ENCODE measurements at regions not wholly inside any gene's neighbourhood (a gene's known extent, or its start where the extent isn't known, plus 50 kb on each side); places are given as distances from the start of the nearest gene placed in this dataset.

DNA sequence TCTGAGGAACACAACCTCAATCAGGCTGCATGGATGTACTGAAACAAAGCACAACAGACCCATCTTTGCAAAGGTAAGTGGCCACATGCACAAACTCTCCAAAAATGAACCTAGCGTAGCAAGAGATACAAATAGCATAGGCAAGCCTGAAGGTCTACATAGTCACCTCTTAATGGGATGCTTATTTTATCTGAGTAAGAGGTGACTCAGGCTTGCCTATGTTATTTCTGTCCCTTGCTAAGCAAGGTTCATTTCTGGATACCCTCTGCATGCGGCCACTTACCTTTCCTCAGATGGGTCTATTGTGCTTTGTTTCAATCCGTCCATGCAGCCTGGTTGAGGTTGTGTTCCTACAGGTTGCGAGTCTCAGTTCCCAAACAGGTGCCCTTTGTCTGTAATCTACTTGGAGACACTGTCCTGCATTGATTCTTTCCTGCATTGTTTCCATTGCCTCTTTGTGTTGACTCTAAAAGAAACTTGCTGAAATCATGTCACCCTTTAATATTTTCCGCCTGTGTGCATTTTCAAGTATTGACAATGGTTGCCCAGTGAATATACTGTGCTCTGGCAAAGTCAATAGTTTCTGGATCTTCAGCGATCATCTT lies 291.8 kb upstream of the LYZL1 start:
- Mint-ChIP-seq H3K27ac (no peak overlapping the region), H3K27me3 (ENCODE audit: low read depth in 3 of 3) (peaks cover 7 to 11% (median 7%) of the 10 kb centered on the region in 3 donors), H3K4me3 (no peak overlapping the region), H3K4me1 (no peaks in the 10 kb centered on the region), H3K9me3 (no peaks in the 10 kb centered on the region), H3K36me3 (no peaks in the 10 kb centered on the region)
- 94% methylated on average over 4 of the region's 6 CpGs for WGBS (ENCODE audit: insufficient coverage)
- Histone ChIP-seq H3K27me3 (ENCODE audit: control insufficient read depth in 2 of 2, insufficient read depth in 2 of 2, low read length in 2 of 2) (no peaks in the 10 kb centered on the region), H3K4me3 (replicated peaks in 1 of 3; ENCODE audit: low read depth in 2 of 3, low read length in 3 of 3) (no peak overlapping the region), H3K4me2 (replicated peaks; ENCODE audit: extremely low read depth, low read length, poor library complexity, severe bottlenecking) (no peak overlapping the region), H3K9me3 (replicated peaks in 1 of 2; ENCODE audit: control insufficient read depth in 1 of 2, insufficient read depth in 1 of 2, low read length in 2 of 2) (no peaks in the 10 kb centered on the region), H3K36me3 (replicated peaks in 1 of 2; ENCODE audit: control insufficient read depth in 1 of 2, insufficient read depth in 2 of 2, low read length in 2 of 2) (no peaks in the 10 kb centered on the region), H3K4me1 (ENCODE audit: control insufficient read depth in 1 of 2, insufficient read depth in 2 of 2, low read length in 2 of 2) (no peaks in the 10 kb centered on the region), H4K20me1 (ENCODE audit: insufficient read depth, low read length) (no peaks in the 10 kb centered on the region), H2AFZ (ENCODE audit: insufficient read depth, low read depth, low read length, poor library complexity, severe bottlenecking) (no peak overlapping the region), H3K79me2 (ENCODE audit: insufficient read depth, low read length) (no peaks in the 10 kb centered on the region), H3K9ac (ENCODE audit: insufficient read depth, low read length, poor library complexity, severe bottlenecking) (no peak overlapping the region), H3K27ac (ENCODE audit: low read depth in 1 of 2, low read length in 2 of 2) (no peak overlapping the region)
- TF ChIP-seq, protein P1, sequence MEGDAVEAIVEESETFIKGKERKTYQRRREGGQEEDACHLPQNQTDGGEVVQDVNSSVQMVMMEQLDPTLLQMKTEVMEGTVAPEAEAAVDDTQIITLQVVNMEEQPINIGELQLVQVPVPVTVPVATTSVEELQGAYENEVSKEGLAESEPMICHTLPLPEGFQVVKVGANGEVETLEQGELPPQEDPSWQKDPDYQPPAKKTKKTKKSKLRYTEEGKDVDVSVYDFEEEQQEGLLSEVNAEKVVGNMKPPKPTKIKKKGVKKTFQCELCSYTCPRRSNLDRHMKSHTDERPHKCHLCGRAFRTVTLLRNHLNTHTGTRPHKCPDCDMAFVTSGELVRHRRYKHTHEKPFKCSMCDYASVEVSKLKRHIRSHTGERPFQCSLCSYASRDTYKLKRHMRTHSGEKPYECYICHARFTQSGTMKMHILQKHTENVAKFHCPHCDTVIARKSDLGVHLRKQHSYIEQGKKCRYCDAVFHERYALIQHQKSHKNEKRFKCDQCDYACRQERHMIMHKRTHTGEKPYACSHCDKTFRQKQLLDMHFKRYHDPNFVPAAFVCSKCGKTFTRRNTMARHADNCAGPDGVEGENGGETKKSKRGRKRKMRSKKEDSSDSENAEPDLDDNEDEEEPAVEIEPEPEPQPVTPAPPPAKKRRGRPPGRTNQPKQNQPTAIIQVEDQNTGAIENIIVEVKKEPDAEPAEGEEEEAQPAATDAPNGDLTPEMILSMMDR (IDR thresholded peaks at IDR 0.05), result no peak
- no peak for DNase-seq
- intact Hi-C loops (cut with micrococcal nuclease), result no loop called here

DNA sequence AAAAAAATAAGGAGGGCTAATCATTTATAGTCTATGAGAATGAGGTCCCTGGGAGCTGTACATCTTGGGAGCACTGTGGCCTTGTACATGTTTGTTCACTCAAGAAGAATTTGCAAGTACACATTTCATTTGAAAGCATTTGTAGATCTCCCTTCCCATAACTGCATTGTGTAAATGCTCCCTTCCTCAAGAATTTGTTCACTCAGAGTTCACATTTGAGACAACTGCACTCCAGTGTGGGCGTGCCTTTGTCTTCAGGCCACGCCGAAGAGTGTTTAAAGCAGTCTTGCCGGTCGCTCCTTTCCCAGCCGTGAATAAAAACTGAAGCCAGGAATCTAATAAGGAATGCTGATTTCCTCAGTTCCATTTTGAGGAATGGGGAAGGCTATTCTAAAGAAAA lies 291.1 kb upstream of the LYZL1 start:
- H3K27me3 Mint-ChIP-seq (ENCODE audit: low read depth in 3 of 3), result peaks cover 7 to 11% (median 7%) of the 10 kb centered on the region in 3 donors
- H3K4me3 Mint-ChIP-seq, result no peak overlapping the region
- TF ChIP-seq, protein P1 (IDR thresholded peaks at IDR 0.05), result no peak
- H3K4me3 ChIP-seq (replicated peaks in 1 of 3; ENCODE audit: low read depth in 2 of 3, low read length in 3 of 3), result no peak overlapping the region
- H3K36me3 ChIP-seq (replicated peaks in 1 of 2; ENCODE audit: control insufficient read depth in 1 of 2, insufficient read depth in 2 of 2, low read length in 2 of 2), result no peaks in the 10 kb centered on the region
- DNase-seq, result no peak
- no peaks in the 10 kb centered on the region for H3K36me3 Mint-ChIP-seq
- H4K20me1 ChIP-seq (ENCODE audit: insufficient read depth, low read length), result no peaks in the 10 kb centered on the region
- no peaks in the 10 kb centered on the region for H3K4me1 Mint-ChIP-seq
- no peak overlapping the region for H3K27ac ChIP-seq (ENCODE audit: low read depth in 1 of 2, low read length in 2 of 2)
- no peaks in the 10 kb centered on the region for H3K4me1 ChIP-seq (ENCODE audit: control insufficient read depth in 1 of 2, insufficient read depth in 2 of 2, low read length in 2 of 2)
- no peaks in the 10 kb centered on the region for H3K79me2 ChIP-seq (ENCODE audit: insufficient read depth, low read length)
- H3K9me3 Mint-ChIP-seq, result no peaks in the 10 kb centered on the region
- no peak overlapping the region for H3K9ac ChIP-seq (ENCODE audit: insufficient read depth, low read length, poor library complexity, severe bottlenecking)
- H2AFZ ChIP-seq (ENCODE audit: insufficient read depth, low read depth, low read length, poor library complexity, severe bottlenecking), result no peak overlapping the region
- H3K27me3 ChIP-seq (ENCODE audit: control insufficient read depth in 2 of 2, insufficient read depth in 2 of 2, low read length in 2 of 2), result no peaks in the 10 kb centered on the region
- intact Hi-C loops (cut with micrococcal nuclease), result no loop called here
- no peak overlapping the region for H3K27ac Mint-ChIP-seq
- no peak overlapping the region for H3K4me2 ChIP-seq (replicated peaks; ENCODE audit: extremely low read depth, low read length, poor library complexity, severe bottlenecking)
- no peaks in the 10 kb centered on the region for H3K9me3 ChIP-seq (replicated peaks in 1 of 2; ENCODE audit: control insufficient read depth in 1 of 2, insufficient read depth in 1 of 2, low read length in 2 of 2)
- 95% methylated on average over 4 of the region's 6 CpGs for WGBS (ENCODE audit: insufficient coverage)
